IPS-NIHi7 (cell line): ENCODE measurements at regions not wholly inside any gene's neighbourhood (a gene's known extent, or its start where the extent isn't known, plus 50 kb on each side); places are given as distances from the start of the nearest gene placed in this dataset.

Experiments used
- DNase-seq: peaks from one replicate; pipeline ENCODE4 v3.0.0; 2012; ENCODE audit warnings: mixed read lengths; ENCODE audit errors: extremely low spot score

DNA sequence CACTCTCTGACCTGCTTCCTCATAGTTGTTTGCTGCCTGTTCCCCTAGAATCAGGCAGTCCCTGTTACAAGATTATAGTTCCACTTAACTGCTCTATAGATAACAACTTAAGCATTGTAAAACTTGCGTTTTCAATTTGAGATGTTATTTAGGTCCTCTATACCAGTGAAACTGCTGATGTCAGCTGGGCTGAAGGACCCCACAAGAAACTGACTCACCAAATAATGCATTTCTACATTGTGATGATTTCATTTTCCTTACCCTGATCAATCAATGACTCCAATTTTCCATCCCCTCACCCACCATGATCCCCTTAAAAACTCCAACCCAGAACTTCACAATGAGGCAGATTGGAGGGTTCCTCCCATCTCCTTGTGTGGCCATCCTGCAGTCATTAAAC is 280.7 kb downstream of the SLITRK1 start:
- DNase-seq: no peak

DNA sequence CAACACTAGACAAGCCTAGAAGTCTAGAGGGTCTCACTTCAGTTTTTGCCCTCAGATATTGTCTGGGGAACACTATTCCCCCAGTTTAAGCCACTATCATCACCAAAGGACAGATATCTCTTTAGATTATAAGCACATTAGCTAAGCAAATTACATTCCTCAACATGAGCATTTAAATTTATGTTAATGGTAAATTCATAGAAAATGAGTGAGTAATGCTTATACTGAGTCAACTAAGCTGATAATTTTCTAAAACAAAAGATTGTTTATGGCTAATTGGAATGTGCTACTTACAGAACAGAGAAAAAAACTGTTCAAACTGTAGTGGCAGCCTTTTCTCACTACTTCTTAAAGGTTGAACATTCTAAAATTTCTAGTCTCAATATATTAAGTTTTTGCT is 290.2 kb downstream of the SLITRK1 start:
- DNase-seq: no peak

DNA sequence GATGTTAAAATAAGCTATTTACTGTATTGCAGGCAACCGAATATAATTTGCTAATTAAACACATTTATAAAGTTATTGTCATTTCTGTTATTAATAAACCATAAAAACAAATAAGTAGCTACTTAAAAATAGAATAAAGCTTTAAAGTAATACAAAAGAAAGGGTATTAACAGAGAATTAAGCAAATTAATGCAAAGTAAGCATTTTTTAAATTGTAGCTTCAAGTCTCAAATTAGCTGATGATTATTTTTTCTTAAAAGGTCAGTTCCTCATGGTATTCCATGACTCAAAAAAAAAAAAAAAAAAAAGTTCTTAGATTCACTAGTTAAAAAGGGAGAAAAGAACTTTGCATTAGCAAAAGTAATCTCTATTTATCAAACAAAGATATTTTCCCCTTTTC is 292.5 kb downstream of the SLITRK1 start:
- no peak for DNase-seq

GRCh38 chr13:83577183-83577582 is 305.1 kb downstream of the SLITRK1 start:
- DNase-seq: no peak

DNA sequence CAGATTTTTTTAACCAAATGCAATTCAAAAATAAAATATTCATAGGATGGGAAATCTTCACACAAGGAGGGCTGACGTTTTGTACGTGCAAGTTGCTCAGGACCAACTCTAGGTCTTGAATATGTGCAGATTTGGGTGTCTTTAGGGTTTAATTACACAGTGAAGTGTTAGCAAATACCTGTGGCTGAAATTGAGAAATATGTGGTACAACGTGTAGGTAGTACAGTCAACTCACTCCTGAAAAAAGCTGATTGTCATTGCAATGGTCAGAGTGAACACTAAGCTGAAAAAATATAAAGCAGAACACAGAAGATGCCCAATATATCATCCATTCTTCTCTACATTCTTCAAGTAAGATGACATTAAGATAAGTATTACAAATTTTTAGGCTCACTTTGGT is 314.3 kb downstream of the SLITRK1 start:
- no peak for DNase-seq

DNA sequence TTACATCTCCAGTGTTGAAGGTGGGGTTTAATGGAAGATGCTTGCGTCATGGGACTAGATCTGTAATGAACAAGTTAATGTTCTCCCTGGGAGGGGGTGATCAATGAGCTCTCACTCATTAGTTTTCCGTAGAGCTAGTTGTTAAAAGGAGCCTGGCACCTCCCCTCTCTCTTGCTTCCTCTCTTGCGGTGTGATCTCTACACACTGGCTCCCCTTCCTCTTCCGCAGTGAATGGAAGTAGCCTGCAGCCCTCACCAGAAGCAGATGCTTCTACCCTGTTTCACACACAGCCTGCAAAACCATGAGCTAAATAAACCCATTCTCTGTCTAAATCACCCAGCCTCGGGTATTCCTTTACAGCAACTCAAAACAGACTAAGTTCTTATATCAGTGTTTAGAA is 318.8 kb downstream of the SLITRK1 start:
- no peak for DNase-seq

- DNase-seq: no peak
These were observed 324.4 kb downstream of the SLITRK1 start for GRCh38 chr13:83557845-83558244.

GRCh38 chr13:83549671-83550070 is 332.6 kb downstream of the SLITRK1 start:
- DNase-seq: no peak

DNA sequence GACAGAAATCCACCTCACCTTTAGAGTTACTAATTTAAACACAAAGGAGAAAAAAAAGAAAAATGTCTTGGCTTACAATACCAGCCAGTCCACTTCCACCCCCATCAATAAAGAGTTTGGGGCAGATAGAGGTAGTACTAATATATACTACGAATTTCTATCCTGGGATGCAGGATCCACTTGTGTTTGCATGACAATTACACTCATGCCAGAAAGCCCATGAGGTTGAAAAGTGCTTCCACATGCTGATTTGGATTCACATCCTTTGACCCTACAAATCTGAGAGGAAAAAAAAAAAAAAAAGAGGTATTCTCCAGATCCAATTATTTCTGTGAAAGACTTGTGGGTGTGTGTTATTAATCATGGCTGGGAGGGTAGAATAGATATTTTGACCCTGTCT is 335.2 kb downstream of the SLITRK1 start:
- no peak for DNase-seq

GRCh38 chr13:83546476-83546875 is 335.8 kb downstream of the SLITRK1 start:
- DNase-seq: no peak

DNA sequence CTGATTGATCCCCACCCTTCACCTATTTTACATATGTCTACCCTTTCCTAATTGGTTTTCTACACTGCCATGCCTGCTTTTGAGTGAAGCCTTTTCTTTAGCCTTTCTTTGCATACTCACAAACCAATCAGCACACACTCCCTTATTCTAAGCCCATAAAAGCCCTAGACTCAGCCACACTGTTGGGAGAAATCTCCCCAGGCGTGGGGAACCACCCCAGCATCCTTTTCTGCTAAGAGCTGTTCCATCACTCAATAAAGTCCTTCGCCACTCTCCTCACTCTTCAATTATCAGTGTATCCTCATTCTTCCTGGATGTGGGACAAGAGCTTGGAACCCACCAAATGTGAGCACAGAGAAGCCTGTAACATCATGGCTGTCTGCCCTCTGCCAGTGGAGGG is 343.6 kb downstream of the SLITRK1 start:
- DNase-seq: no peak

GRCh38 chr13:83536941-83537340 is 345.3 kb downstream of the SLITRK1 start:
- DNase-seq: no peak

GRCh38 chr13:83536153-83536552 is 346.1 kb downstream of the SLITRK1 start:
- DNase-seq: no peak

- no peak for DNase-seq
These were observed 349.5 kb downstream of the SLITRK1 start for GRCh38 chr13:83532809-83533208.

DNA sequence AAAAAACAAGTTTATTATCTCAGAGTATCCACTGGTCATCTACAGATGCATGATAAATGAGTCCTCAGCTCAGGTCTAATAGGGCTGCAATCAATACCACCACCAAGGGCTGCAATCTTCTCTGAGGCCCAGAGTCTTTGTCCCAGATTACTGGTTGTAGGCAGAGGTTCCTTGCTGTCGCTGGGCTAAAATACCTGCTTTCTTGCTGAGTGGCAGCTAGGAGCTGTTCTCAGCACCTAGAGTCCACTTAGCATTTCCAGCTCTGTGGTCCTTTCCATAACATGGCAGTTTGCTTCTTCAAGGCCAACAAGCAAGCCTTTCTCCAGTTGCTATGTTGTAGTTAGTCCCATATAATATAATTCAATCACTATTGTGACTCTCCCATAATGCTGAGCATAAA is 351.3 kb downstream of the SLITRK1 start:
- peak; percentile 26 for DNase-seq

GRCh38 chr13:83516781-83517180 is 365.5 kb downstream of the SLITRK1 start:
- no peak for DNase-seq

GRCh38 chr13:83515268-83516015 is 366.8 kb downstream of the SLITRK1 start:
- DNase-seq: no peak

DNA sequence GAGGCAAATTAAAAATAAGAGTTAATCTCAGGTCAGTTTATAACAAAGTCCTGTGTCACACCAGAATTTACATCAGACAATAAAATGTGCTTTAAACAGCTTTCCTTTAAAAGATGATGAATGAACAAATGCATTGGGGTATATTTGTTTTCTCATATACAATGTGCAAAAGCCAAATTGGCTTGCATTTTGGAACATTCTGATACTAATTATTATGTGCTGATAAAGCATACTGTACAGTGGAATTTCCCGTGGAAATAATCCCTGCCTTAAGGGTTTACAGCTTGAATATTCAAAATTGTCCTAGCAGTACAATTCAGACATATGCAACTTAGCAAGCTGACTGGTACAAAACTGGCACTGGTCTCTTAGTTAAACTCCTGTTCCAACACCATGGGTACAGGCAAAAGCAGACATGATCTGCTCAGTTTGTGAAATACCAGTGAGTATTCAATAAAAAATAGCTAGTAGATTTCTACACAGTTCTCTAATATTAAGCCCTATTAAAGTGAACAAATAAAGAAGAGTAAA is 373.4 kb downstream of the SLITRK1 start:
- DNase-seq: no peak

GRCh38 chr13:83503424-83503823 is 378.9 kb downstream of the SLITRK1 start:
- no peak for DNase-seq

GRCh38 chr13:83499286-83499685 is 383.0 kb downstream of the SLITRK1 start:
- DNase-seq: no peak

- no peak for DNase-seq
These were observed 383.6 kb downstream of the SLITRK1 start for GRCh38 chr13:83498481-83499190.

DNA sequence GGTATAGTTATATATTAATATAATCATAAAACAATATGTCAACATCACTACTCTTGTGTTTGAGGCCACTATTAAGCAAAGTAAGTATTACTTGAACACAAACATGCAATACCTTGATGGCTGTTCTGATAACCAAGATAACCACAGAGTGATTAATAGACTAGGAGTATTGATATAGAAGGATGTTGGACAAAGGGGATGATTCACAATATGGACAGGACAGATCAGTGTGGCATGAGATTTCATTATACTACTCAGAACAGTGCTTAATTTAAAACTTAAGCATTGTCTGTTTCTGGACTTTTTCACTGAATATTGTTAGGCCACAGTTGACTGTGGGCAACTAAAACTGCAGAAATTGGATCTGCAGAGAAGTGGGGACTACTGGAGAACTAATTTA is 384.2 kb downstream of the SLITRK1 start:
- DNase-seq: no peak

- DNase-seq: no peak
These were observed 385.8 kb downstream of the SLITRK1 start for GRCh38 chr13:83496501-83496900.
